Activated CD8-positive, alpha-beta T cell treated with anti-CD3 and anti-CD28 coated beads for 36 hours (primary cell): ENCODE measurements at regions not wholly inside any gene's neighbourhood (a gene's known extent, or its start where the extent isn't known, plus 50 kb on each side); places are given as distances from the start of the nearest gene placed in this dataset.

Experiments used
- ATAC-seq: fragments of 200-7000 bp; cut with Tn5 transposase; one replicate; pipeline ENCODE4 v1.10.0; 2021; ENCODE audit warnings: mild to moderate bottlenecking, moderate library complexity
- CTCF ChIA-PET: fragments of 350-600 bp; sonication (Branson Sonifier 250); formaldehyde crosslinking; loops from one replicate; lab custom pipeline; 2021; ENCODE audit warnings: antibody characterized with exemption; lab: Charles Lee
- POLR2A ChIA-PET: fragments of 350-600 bp; sonication (Branson Sonifier 250); formaldehyde crosslinking; loops from one replicate; lab custom pipeline; 2021; ENCODE audit warnings: antibody characterized with exemption; lab: Charles Lee
- DNase-seq: peaks from one replicate; pipeline ENCODE4 v3.0.0-alpha.2; 2020
- H3K27ac Mint-ChIP-seq: one replicate; pipeline ENCODE4 v1.8.0; 2021; ENCODE audit warnings: mild to moderate bottlenecking, mixed read lengths
- H3K27me3 Mint-ChIP-seq: one replicate; pipeline ENCODE4 v1.8.0; 2021; ENCODE audit warnings: mixed read lengths
- H3K36me3 Mint-ChIP-seq: one replicate; pipeline ENCODE4 v1.8.0; 2021; ENCODE audit warnings: low read depth, mixed read lengths
- H3K4me1 Mint-ChIP-seq: one replicate; pipeline ENCODE4 v1.8.0; 2021; ENCODE audit warnings: low read depth, mixed read lengths
- H3K4me3 Mint-ChIP-seq: one replicate; pipeline ENCODE4 v1.8.0; 2021; ENCODE audit warnings: mild to moderate bottlenecking, moderate library complexity, mixed read lengths
- H3K9me3 Mint-ChIP-seq: one replicate; pipeline ENCODE4 v1.8.0; 2021; ENCODE audit warnings: mixed read lengths
- CTCF ChIP-seq: fragments of 200-600 bp; IDR thresholded peaks from one replicate; pipeline ENCODE4 v1.8.0; 2022; ENCODE audit warnings: antibody characterized with exemption, mild to moderate bottlenecking
- intact Hi-C: fragments of 100-400 bp; cut with micrococcal nuclease; formaldehyde crosslinking; loops from one replicate; pipeline ENCODE4 v1.10.0; 2022

GRCh38 chr9:118984607-118985006 lies 384.6 kb downstream of the BRINP1 start:
- Mint-ChIP-seq H3K27ac (no peak overlapping the region), H3K36me3 (no peaks in the 10 kb centered on the region), H3K4me3 (no peak overlapping the region), H3K27me3 (no peaks in the 10 kb centered on the region), H3K4me1 (no peaks in the 10 kb centered on the region), H3K9me3 (no peaks in the 10 kb centered on the region)
- DNase-seq: no peak
- intact Hi-C loops: no loop called here
- ATAC-seq: no peak
- POLR2A ChIA-PET: no interaction called here
- CTCF ChIA-PET: no interaction called here
- TF ChIP-seq CTCF: no peak

- DNase-seq (no peak), ATAC-seq (no peak)
- intact Hi-C loops: no loop called here
- H3K9me3 Mint-ChIP-seq: no peaks in the 10 kb centered on the region
- POLR2A ChIA-PET: no interaction called here
- H3K36me3 Mint-ChIP-seq: no peaks in the 10 kb centered on the region
- H3K27me3 Mint-ChIP-seq: no peaks in the 10 kb centered on the region
- CTCF ChIA-PET: no interaction called here
- no peaks in the 10 kb centered on the region for H3K4me1 Mint-ChIP-seq
- no peak overlapping the region for H3K4me3 Mint-ChIP-seq
- no peak overlapping the region for H3K27ac Mint-ChIP-seq
- no peak for TF ChIP-seq CTCF
Observed at GRCh38 chr9:118985851-118986250, 383.4 kb downstream of the BRINP1 start.

GRCh38 chr9:118987167-118987566 lies 382.1 kb downstream of the BRINP1 start:
- no peaks in the 10 kb centered on the region for H3K36me3 Mint-ChIP-seq
- H3K27ac Mint-ChIP-seq: no peak overlapping the region
- H3K9me3 Mint-ChIP-seq: no peaks in the 10 kb centered on the region
- intact Hi-C loops: no loop called here
- ChIA-PET CTCF (no interaction called here), POLR2A (no interaction called here)
- no peaks in the 10 kb centered on the region for H3K4me1 Mint-ChIP-seq
- no peaks in the 10 kb centered on the region for H3K27me3 Mint-ChIP-seq
- no peak overlapping the region for H3K4me3 Mint-ChIP-seq
- ATAC-seq (no peak), DNase-seq (no peak)
- TF ChIP-seq CTCF: no peak

GRCh38 chr9:118990949-118991348 lies 378.3 kb downstream of the BRINP1 start:
- H3K36me3 Mint-ChIP-seq: no peaks in the 10 kb centered on the region
- intact Hi-C loops: no loop called here
- no peaks in the 10 kb centered on the region for H3K4me1 Mint-ChIP-seq
- POLR2A ChIA-PET: no interaction called here
- no peak overlapping the region for H3K4me3 Mint-ChIP-seq
- no peak for TF ChIP-seq CTCF
- DNase-seq (no peak), ATAC-seq (no peak)
- no peaks in the 10 kb centered on the region for H3K27me3 Mint-ChIP-seq
- CTCF ChIA-PET: no interaction called here
- H3K27ac Mint-ChIP-seq: no peak overlapping the region
- H3K9me3 Mint-ChIP-seq: peaks cover 2% of the 10 kb centered on the region

- POLR2A ChIA-PET: interaction anchor here (0.6 kb wide), 1 partner anchor 45 kb away, joined by 3 read pairs; no protein-coding TSS in a partner anchor
Observed at GRCh38 chr9:118991366-118992285, 377.6 kb downstream of the BRINP1 start.

More at GRCh38 chr9:118991366-118992285, 377.6 kb downstream of the BRINP1 start:
- no peaks in the 10 kb centered on the region for H3K4me1 Mint-ChIP-seq
- no peak for DNase-seq
- CTCF ChIA-PET: no interaction called here
- no peaks in the 10 kb centered on the region for H3K27me3 Mint-ChIP-seq
- no peaks in the 10 kb centered on the region for H3K36me3 Mint-ChIP-seq
- TF ChIP-seq CTCF: no peak
- ATAC-seq: no peak
- no peak overlapping the region for H3K4me3 Mint-ChIP-seq
- peaks cover 2% of the 10 kb centered on the region for H3K9me3 Mint-ChIP-seq
- intact Hi-C loops: no loop called here
- H3K27ac Mint-ChIP-seq: no peak overlapping the region
